Activated CD4-positive, alpha-beta T cell treated with anti-CD3 and anti-CD28 coated beads, Interleukin-2, amount 50 U/mL, for 1 hour (primary cell): ENCODE measurements at regions not wholly inside any gene's neighbourhood (a gene's known extent, or its start where the extent isn't known, plus 50 kb on each side); places are given as distances from the start of the nearest gene placed in this dataset.
"Not testable (repeated sequence)": the region's sequence is repeated elsewhere in the genome, so short reads cannot be mapped to it uniquely, and the experiment has no call there.

Experiments used
- DNase-seq: peaks from one replicate; pipeline ENCODE4 v3.0.0-alpha.2; 2020

DNA sequence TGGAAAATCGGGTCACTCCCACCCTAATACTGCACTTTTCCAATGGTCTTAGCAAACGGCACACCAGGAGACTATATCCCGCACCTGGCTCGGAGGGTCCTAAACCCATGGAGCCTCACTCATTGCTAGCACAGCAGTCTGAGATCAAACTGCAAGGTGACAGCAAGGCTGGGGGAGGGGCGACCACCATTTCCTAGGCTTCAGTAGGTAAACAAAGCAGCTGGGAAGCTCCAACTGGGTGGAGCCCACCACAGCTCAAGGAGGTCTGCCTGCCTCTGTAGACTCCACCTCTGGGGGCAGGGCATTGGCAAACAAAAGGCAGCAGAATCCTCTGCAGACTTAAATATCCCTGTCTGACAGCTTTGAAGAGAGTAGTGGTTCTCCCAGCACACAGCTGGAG, 109.0 kb upstream of the DEFB108B start:
- DNase-seq: not testable (repeated sequence)

DNA sequence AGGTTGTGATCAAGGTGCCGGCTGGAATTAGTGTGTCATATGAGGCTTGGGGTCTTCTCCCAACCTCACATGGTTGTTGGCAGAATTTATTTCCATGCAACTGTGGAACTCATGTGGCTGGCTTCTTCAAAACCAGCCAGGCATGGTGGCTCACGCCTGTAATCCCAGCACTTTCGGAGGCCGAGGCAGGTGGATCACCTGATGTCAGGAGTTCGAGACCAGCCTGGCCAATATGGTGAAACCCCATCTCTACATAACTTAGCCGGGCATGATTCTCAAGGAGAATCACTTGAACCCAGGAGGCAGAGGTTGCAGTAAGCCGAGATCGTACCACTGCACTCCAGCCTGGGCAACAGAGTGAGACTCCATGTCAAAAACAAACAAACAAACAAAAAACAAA, 102.3 kb upstream of the DEFB108B start:
- DNase-seq: not testable (repeated sequence)

DNA sequence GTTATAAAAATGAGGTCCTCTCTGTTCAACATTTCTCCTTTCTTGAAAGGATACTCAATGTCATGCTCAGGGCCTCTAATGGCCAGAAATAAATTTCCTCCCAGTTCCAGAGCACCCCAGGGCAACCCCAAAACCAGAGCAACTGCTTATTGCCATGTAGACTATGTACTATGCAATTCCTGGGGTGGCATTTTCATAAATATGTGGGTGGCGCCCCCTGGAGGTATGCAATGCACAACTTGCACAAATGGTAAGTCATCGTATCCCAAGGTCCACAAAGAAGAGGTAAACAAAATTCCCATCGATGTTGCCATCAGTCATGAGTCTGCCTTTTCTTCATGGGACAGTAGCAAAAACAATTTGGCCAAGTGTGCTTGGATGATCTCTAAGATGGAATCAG, 98.6 kb upstream of the DEFB108B start:
- peak; percentile 32 for DNase-seq

DNA sequence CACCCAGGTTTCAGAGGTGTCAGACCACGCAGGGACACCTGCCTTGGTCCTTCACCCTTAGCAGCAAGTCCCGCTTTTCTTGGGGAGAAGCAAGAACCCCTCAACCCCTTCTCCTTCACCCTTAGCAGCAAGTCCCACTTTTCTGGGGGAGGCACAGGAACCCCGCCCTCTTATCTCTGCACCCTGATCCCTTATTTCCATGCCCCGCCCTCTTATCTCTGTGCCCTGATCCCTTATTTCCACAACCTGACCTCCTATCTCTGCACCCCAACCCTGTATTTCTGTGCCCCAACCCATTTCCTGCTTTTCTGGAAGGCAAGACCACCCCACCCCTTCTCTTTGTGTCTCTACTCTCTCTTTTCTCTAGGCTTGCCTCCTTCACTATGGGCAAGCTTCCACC, 94.7 kb upstream of the DEFB108B start:
- DNase-seq: not testable (repeated sequence)

DNA sequence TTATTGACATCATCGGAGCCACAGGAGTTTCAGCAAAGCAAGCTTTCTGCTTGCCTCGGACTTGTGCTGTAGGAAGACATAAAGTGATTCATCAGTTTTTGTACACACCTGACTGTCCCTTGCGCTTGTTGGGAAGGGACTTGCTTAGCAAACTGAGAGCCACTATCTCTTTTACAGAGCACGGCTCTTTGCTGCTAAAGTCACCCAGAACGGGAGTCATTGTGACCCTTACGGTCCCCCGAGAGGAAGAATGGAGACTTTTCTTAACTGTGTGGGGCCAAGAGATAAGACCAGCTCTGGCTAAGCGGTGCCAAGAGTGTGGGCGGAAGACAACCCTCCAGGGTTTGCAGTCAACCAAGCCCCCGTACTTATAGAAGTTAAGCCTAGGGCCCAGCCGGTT, 89.6 kb upstream of the DEFB108B start:
- DNase-seq: not testable (repeated sequence)

DNA sequence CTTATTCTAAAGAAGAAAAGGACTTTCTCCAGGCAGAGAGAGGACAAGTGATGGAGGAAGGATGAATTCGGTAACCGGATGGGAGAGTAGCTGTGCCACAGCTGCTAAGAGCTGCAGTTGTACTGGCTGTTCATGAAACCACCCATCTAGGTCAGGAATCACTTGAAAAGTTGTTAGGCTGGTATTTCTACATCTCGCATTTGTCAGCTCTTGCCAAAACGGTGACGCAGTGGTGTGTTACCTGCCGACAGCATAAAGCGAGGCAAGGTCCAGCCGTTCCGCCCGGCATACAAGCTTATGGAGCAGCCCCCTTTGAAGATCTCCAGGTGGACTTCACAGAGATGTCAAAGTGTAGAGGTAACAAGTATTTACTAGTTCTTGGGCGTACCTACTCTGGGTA, 87.3 kb upstream of the DEFB108B start:
- DNase-seq: not testable (repeated sequence)

DNA sequence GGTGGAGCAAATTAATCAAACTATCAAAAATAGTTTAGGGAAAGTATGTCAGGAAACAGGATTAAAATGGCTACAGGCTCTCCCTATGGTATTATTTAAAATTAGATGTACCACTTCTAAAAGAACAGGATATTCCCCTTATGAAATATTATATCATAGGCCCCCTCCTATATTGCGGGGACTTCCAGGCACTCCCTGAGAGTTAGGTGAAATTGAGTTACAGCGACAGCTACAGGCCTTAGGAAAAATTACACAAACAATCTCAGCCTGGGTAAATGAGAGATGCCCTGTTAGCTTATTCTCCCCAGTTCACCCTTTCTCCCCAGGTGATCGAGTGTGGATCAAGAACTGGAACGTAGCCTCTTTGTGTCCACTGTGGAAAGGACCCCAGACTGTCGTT, 86.7 kb upstream of the DEFB108B start:
- DNase-seq: not testable (repeated sequence)

DNA sequence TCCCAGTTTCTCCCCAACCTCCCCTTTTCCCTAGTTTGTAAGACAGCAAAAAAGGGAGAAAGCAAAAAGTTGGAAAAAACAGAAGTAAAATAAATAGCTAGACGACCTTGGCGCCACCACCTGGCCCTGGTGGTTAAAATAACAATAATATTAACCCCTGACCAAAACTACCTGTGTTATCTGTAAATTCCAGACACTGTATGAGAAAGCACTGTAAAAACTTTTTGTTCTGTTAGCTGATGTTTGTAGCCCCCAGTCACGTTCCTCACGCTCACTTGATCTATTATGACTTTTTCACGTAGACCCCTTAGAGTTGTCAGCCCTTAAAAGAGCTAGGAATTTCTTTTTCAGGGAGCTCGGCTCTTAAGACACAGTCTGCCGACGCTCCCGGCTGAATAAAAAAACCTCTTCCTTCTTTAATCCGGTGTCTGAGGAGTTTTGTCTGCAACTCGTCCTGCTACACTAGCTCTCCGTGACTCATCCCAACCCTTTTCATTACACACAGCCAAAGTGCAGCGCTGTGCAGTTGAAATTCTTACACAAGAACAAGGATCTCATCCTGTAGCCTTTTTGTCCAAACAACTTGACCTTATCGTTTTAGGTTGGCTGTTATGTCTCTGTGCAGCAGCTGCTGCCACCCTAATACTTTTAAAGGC, 83.9 kb upstream of the DEFB108B start:
- DNase-seq: not testable (repeated sequence)

DNA sequence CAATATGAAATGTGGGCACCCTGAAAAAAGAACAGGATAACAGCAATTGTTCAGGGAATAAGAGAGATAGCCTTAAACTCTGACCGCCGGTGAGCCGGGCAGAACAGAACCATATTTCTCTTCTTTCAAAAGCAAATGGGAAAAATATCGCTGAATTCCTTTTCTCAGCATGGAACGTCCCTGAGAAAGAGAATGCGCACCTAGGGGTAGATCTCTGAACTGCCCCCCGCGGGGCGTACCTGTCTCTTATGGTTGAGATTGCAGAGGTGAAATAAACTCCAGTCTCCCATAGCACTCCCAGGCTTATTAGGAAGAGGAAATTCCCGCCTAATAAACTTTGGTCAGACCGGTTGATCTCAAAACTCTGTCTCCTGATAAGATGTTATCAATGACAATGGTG, 82.1 kb upstream of the DEFB108B start:
- DNase-seq: not testable (repeated sequence)

DNA sequence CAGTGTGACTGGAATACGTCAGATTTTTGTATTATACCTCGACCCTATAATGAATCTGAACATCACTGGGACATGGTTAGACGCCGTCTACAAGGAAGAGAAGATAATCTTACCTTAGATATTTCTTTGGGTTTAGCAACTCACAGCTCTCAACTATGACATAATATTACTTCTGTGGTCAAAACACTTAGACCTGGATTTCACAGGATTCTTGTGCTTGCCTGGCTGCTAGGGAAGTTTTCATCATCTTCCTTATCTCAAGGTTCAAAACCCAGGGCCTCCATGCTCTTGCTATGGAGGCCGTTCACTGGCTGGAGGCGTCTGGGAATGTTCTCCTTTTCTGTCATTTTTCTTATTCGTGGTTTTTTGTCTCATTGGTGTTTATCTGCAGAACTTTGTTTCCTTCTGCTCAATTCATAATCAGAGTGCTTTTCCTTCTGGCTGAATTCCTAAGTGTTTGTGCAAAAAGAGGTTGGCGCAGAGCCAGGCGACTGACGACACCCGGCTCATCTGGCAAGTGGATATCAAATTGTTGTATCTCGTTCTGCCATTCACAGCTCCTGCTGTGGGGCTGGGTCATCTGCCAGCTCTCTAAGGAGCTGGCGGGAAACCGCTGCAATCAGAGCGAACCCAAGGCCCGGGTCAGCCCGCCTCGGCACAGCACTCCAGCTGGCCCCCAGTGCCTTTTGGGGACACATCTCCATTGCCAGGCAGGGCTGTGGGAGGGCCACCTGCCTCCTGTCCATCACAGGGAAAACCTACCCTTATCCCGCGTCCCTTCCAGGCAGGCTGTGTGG, 68.1 kb upstream of the DEFB108B start:
- DNase-seq: not testable (repeated sequence)

DNA sequence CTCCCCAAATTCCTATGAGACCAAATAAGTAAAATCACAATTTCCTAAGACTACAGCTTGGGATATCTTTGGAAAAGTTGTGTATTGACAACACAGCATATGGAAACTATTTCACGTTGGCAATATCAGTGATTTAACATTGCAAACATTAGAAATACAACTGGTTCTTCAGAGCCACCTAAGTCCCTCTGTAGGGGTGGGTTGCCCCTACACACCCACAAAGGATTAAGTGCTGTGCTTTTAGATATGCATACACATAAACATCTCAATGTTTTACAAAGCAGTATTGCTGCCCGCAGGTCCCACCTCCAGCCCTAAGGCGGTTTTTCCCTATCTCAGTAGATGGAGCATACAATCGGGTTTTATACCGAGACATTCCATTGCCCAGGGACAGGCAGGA, 66.0 kb upstream of the DEFB108B start:
- DNase-seq: not testable (repeated sequence)

DNA sequence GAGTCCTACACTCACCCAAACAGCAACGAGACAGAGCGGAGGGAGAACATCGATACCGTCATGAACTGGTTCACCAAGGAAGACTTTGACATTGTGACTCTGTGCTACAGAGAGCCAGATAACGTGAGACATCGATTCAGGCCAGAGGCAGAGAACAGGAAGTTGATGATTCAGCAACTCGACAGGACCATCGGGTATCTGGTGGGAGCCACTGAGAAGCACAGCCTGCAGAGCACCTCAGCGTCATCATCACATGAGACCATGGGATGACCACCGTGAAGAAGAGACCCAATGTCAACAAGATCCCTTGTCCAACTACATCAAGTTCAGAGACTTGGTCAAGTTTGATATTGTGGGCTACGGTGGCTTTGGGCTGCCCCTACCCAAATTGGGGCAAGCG, 60.8 kb upstream of the DEFB108B start:
- not testable (repeated sequence) for DNase-seq

DNA sequence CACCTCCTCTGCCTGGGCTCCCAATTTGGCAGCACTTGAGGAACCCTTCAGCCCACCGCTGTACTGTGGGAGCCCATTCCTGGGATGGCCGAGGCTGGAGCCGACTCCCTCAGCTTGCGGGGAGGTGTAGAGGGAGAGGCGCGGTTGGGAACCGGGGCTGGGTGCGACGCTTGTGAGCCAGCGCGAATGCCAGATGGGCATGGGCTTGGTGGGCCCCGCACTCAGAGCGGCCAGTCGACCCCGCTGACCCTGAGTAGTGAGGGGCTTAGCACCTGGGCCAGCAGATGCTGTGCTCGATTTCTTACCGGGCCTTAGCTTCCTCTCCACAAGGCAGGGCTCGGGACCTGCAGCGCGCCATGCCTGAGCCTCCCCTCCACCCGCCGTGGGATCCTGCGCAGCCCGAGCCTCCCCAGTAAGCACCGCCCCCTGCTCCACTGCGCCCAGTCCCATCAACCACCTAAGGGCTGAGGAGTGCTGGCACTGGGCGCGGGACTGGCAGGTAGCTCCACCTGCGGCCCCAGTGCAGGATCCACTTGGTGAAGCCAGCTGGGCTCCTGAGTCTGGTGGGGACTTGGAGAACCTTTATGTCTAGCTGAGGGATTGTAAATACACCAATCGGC, 58.3 kb upstream of the DEFB108B start:
- no peak for DNase-seq

DNA sequence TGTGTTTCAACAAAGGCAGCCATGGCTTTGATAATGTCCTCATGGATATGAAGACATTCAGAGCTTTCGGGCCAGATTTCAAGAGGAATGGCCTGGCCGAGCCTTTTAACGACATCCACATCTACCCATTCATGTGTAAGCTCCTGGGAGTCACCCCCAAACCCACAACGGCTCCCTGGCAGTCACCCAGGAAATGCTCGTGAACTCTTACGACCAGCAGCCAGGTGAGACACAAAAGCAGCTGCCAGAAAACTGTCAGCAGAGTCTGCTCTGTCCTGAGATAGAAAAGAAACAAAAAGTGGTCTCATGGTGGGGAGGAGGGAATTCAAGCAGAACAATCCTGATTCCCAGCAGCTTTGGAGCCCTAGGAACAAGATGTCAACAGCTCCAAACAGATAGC, 52.9 kb upstream of the DEFB108B start:
- not testable (repeated sequence) for DNase-seq

DNA sequence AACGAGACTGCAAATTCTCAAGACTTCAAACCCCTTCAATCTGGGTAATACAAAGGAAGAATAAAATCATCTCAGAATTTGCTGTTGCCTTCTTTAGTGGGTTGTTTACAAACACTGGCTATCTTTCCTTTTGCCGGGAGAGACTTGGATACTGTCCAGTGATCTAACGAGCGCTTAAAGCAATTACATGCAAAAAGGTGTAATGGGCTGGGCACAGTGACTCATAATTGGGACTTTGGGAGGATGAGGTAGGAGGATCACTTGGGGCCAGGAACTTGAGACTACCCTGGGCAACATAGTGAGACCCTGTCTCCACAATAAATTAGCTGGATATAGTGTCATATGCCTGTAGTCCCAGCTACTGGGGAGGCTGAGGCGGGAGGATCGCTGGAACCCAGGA, 52.2 kb upstream of the DEFB108B start:
- DNase-seq: not testable (repeated sequence)

DNA sequence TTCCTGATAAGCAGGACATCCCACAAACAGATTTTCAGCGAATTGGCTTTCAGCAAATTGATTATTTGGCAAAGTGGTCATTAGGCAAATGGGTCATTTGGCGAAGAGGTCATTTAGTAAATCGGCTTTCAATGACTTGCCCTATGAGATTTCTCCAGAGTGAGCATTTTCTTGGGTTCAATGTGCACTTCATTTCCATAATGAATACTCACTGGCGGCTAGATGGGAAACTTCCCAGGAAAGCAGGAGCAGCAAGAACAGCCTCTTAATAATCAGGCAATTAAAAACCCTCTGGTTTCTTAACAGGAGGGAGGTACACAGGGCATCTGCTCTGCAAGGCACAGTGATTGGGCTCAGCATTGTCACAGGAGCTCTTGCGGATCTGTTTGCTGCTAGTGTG, 51.5 kb upstream of the DEFB108B start:
- not testable (repeated sequence) for DNase-seq

DNA sequence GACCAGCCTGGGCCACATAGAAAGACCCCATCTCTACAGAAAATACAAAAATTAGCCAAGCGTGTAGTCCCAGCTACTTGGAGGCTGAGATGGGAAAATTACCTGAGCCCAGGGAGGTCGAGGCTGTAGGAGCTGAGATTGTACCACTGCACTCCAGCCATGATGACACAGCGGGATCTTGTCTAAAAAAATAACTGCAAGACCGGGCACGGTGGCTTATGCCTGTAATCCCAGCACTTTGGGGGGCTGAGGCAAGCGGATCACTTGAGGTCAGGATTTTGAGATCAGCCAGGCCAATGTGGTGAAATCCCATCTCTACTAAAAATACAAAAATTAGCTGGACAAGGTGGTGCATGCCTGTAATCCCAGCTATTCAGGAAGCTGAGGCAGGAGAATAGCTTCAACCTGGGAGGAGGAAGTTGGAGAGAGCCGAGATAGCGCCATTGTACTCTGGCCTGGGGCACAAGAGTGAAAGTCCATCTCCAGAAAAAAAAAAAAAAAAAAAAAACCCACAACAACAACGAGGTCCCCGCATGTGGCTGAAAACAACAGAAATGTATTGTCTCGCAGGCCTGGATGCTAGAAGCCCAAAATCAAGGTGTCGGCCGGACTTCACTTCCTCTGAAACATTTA, 50.7 kb upstream of the DEFB108B start:
- DNase-seq: not testable (repeated sequence)

DNA sequence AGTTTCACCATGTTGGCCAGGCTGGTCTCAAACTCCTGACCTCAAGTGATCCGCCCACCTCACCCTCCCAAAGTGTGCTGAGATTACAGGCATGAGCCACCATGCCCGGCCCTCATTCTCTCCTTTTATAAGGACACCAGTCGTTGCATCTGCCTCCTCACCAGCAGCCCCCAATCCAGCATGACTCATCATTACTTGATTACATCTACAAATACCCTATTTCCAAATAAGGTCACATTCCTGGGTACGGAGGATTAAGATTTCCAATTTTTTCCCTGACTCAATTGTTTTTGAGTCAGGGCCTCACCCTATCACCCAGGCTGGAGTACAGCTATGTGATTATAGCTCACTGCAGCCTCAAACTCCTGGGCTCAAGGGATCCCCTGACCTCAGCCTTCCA, 49.8 kb upstream of the DEFB108B start:
- DNase-seq: not testable (repeated sequence)
